ENCODE measurements at regions not wholly inside any gene's neighbourhood (a gene's known extent, or its start where the extent isn't known, plus 50 kb on each side); places are given as distances from the start of the nearest gene placed in this dataset.

DNA sequence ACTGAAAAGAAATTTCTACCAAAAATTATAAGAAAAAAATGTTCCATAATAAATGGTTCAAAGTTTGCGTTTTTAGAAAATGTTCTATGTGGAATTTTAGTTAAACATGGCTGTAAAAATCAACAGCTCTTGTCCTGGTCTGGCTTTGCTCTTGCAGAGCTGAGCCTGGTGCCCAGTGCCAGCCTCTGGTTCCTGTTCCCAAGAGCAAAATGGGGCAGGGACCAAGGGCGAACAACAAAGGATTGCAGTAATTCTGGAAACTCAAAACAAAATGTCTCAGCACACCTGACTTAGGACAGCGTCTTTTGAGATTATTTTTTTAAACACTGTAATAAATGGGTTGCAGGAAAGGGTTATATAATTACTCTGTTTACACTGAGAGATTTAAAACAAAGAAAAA is 174.7 kb downstream of the ANAPC1 start:
- H3K4me3 ChIP-seq (ENCODE audit: low read depth, low read length), result no peak overlapping the region
- TF ChIP-seq, protein P1, sequence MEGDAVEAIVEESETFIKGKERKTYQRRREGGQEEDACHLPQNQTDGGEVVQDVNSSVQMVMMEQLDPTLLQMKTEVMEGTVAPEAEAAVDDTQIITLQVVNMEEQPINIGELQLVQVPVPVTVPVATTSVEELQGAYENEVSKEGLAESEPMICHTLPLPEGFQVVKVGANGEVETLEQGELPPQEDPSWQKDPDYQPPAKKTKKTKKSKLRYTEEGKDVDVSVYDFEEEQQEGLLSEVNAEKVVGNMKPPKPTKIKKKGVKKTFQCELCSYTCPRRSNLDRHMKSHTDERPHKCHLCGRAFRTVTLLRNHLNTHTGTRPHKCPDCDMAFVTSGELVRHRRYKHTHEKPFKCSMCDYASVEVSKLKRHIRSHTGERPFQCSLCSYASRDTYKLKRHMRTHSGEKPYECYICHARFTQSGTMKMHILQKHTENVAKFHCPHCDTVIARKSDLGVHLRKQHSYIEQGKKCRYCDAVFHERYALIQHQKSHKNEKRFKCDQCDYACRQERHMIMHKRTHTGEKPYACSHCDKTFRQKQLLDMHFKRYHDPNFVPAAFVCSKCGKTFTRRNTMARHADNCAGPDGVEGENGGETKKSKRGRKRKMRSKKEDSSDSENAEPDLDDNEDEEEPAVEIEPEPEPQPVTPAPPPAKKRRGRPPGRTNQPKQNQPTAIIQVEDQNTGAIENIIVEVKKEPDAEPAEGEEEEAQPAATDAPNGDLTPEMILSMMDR (IDR thresholded peaks at IDR 0.05; ENCODE audit: low read depth, low read length, missing control alignments), result no peak
- no peak for DNase-seq (ENCODE audit: low read depth)

DNA sequence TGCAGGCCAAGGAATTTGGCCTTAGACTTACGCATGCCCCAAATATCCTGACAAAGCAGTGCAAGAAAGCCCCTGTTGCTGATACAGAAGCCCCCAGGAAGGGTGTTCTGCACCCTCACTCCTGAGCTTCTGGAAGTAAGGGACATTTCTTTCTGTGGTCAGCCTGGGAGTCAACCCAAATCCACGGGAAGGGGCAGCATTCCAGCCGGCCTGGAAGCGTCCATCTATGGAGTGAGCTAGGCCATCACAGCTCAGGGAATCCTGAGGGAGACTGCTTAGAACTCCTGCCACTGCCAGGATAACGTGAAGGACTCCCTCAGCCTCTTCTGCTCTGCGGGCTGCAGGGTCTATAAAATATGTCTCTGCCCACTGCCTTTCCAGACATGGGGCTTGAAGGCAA is 173.9 kb downstream of the ANAPC1 start:
- no peak for DNase-seq (ENCODE audit: low read depth)
- TF ChIP-seq, protein P1 (IDR thresholded peaks at IDR 0.05; ENCODE audit: low read depth, low read length, missing control alignments), result no peak
- H3K4me3 ChIP-seq (ENCODE audit: low read depth, low read length), result no peak overlapping the region

- H3K4me3 ChIP-seq (ENCODE audit: low read depth, low read length), result no peak overlapping the region
- no peak for DNase-seq (ENCODE audit: low read depth)
- TF ChIP-seq, protein P1 (IDR thresholded peaks at IDR 0.05; ENCODE audit: low read depth, low read length, missing control alignments), result no peak
Observed at GRCh38 chr2:111710613-111711012, 173.4 kb downstream of the ANAPC1 start.

DNA sequence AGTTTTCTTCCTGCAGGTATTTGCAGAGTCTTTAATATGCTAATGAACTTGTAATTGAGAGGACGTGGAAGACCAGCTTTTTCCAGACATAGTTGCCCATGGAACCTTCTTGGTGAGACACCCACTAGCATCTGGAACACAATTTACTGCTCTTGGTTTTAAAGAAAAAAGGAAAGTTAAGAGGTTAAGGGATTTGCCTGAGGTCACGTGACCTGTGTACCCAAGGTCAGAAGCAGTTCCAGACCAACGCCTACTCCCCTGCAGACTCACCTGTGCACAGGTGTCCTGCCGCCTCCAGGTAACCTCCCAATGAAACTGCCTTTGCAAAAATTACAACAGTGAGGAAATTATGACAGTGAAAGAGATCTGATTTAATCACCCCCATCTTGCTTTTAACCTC is 172.7 kb downstream of the ANAPC1 start:
- no peak overlapping the region for H3K4me3 ChIP-seq (ENCODE audit: low read depth, low read length)
- TF ChIP-seq, protein P1 (IDR thresholded peaks at IDR 0.05; ENCODE audit: low read depth, low read length, missing control alignments), result no peak
- no peak for DNase-seq (ENCODE audit: low read depth)

DNA sequence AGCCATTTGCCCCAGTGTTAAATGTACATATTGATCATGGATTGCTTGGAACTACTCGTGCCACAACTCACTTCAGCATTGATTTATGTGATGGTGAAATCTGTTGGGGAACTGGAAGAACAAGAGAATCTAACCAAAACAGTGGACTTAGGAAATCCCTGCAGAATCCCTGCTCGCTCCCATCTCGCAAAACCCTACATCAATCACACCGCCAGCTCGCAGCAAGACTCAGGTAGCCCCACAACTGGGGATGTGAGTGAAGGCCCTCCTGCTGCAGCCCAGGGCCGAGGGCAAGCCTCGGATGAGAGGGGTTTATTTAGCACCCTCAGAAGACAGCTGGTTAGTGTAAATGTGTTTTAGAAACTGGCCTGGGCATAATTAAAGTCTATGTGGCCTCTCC is 171.6 kb downstream of the ANAPC1 start:
- no peak overlapping the region for H3K4me3 ChIP-seq (ENCODE audit: low read depth, low read length)
- TF ChIP-seq, protein P1 (IDR thresholded peaks at IDR 0.05; ENCODE audit: low read depth, low read length, missing control alignments), result no peak
- DNase-seq (ENCODE audit: low read depth), result no peak

DNA sequence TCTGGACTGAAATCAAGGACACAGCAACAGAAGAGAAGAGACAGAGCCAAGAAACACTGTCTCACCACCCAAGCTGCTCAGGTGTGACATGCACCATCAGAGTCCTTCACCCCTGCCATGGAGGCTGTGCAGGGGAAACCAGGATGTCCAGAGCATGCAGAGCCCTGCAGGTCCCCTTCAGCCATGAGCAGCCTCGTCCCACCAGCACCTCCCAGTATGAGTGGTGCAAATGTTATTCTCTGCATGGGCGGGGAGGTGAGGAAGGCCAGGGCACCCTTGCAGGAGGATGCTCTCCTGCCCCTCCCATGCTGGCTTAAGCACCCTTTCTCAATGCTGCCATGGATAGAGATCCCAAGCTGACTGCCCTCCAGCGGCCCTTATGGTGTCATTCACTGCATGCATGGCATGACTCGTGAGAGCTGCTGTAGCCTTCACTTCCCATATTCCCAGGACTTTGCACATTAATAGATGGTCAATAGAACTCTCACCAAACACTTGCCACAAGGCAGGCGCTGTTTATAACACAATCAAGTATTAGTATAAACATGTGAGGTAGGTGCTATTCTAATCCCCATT is 171.0 kb downstream of the ANAPC1 start:
- TF ChIP-seq, protein P1 (IDR thresholded peaks at IDR 0.05; ENCODE audit: low read depth, low read length, missing control alignments), result no peak
- no peak overlapping the region for H3K4me3 ChIP-seq (ENCODE audit: low read depth, low read length)
- DNase-seq (ENCODE audit: low read depth), result no peak

Data from GM12864 (cell line).